IMR-90 (cell line): ENCODE measurements at regions not wholly inside any gene's neighbourhood (a gene's known extent, or its start where the extent isn't known, plus 50 kb on each side); places are given as distances from the start of the nearest gene placed in this dataset.
A peak's percentile ranks its signal among the peaks of the same experiment; 100 is the strongest.

ENCODE experiments used
- ATAC-seq: fragments of 200-7000 bp; cut with Tn5 transposase; 2 replicates; pipeline ENCODE4 v1.9.1; 2020; ENCODE audit warnings: low read depth, mild to moderate bottlenecking, moderate library complexity
- BruUV-seq: library from RNA; stranded (reverse); fragments of 400-500 nt; replicated peaks from 2 replicates; lab custom pipeline; 2021; lab: Mats Ljungman, UMichigan
- CTCF ChIA-PET: fragments of 300-600 bp; formaldehyde crosslinking; extraction: SDS; loops from one replicate; lab custom pipeline; 2021; ENCODE audit warnings: antibody characterized with exemption; lab: Yijun Ruan, JAX
- POLR2A ChIA-PET: fragments of 300-600 bp; sonication (Branson Sonifier 250); formaldehyde crosslinking; loops from one replicate; lab custom pipeline; 2022; ENCODE audit warnings: antibody characterized with exemption; ENCODE audit not compliant: unreplicated experiment; lab: Charles Lee
- DNase-seq: peaks from one replicate; pipeline ENCODE4 v3.0.0; 2013
- H2AFZ ChIP-seq: replicated peaks from 2 replicates; pipeline ENCODE3; 2013; ENCODE audit warnings: low read length, mild to moderate bottlenecking; ENCODE audit not compliant: poor library complexity
- H2AK5ac ChIP-seq: 2 replicates; pipeline ENCODE4 v1.6.1; 2013; ENCODE audit warnings: low read depth, low read length, inconsistent platforms
- H2AK9ac ChIP-seq: replicated peaks from 2 replicates; pipeline ENCODE3; 2013; ENCODE audit warnings: mild to moderate bottlenecking, low read depth, low read length, moderate library complexity; ENCODE audit not compliant: poor library complexity
- H2BK120ac ChIP-seq: 2 replicates; pipeline ENCODE4 v1.6.1; 2013; ENCODE audit warnings: low read depth, low read length, inconsistent platforms
- H2BK15ac ChIP-seq: 3 replicates; pipeline ENCODE4 v1.6.1; 2013; ENCODE audit warnings: low read depth, low read length, inconsistent platforms
- H2BK20ac ChIP-seq: 2 replicates; pipeline ENCODE4 v1.6.1; 2013; ENCODE audit warnings: low read depth, mild to moderate bottlenecking, inconsistent platforms, low read length, moderate library complexity
- H2BK5ac ChIP-seq: 2 replicates; pipeline ENCODE4 v1.6.1; 2013; ENCODE audit warnings: mild to moderate bottlenecking, low read depth, low read length, inconsistent platforms; ENCODE audit not compliant: poor library complexity, severe bottlenecking
- H3K14ac ChIP-seq: replicated peaks from 2 replicates; pipeline ENCODE4 v1.6.1; 2013; ENCODE audit warnings: low read depth, low read length, inconsistent platforms
- H3K18ac ChIP-seq: 2 replicates; pipeline ENCODE4 v1.6.1; 2013; ENCODE audit warnings: low read depth, low read length, control low read depth
- H3K23ac ChIP-seq: 2 replicates; pipeline ENCODE4 v1.6.1; 2013; ENCODE audit warnings: low read depth, low read length, inconsistent platforms
- H3K27ac ChIP-seq: 2 replicates; pipeline ENCODE4 v1.5.1; 2013; ENCODE audit warnings: mild to moderate bottlenecking, control low read depth, low read length; ENCODE audit not compliant: insufficient read depth
- H3K27me3 ChIP-seq: 2 replicates; pipeline ENCODE4 v1.6.1; 2013; ENCODE audit warnings: low read length; ENCODE audit not compliant: control insufficient read depth, insufficient read depth
- H3K36me3 ChIP-seq: 2 replicates; pipeline ENCODE4 v1.6.1; 2013; ENCODE audit warnings: low read length, mixed read lengths; ENCODE audit not compliant: control insufficient read depth, insufficient read depth
- H3K4ac ChIP-seq: 2 replicates; pipeline ENCODE4 v1.6.1; 2013; ENCODE audit warnings: low read depth, low read length, inconsistent platforms
- H3K4me1 ChIP-seq: 2 replicates; pipeline ENCODE4 v1.6.1; 2013; ENCODE audit warnings: low read length, mixed read lengths; ENCODE audit not compliant: control insufficient read depth, insufficient read depth
- H3K4me2 ChIP-seq: 2 replicates; pipeline ENCODE4 v1.6.1; 2013; ENCODE audit warnings: low read depth, mild to moderate bottlenecking, control low read depth, low read length, moderate library complexity
- H3K4me3 ChIP-seq: 2 replicates; pipeline ENCODE4 v1.5.1; 2013; ENCODE audit warnings: low read depth, mild to moderate bottlenecking, control low read depth, low read length, moderate library complexity; ENCODE audit not compliant: insufficient read depth
- H3K56ac ChIP-seq: 2 replicates; pipeline ENCODE4 v1.6.1; 2013; ENCODE audit warnings: low read length, inconsistent platforms; ENCODE audit not compliant: insufficient read depth; ENCODE audit errors: extremely low read depth
- H3K79me1 ChIP-seq, 2 experiments: 2 replicates each; pipeline ENCODE4 v1.6.1; 2013; ENCODE audit warnings: low read length in 2 of 2, inconsistent platforms in 1 of 2, low read depth in 1 of 2
- H3K9ac ChIP-seq: 2 replicates; pipeline ENCODE4 v1.6.1; 2013; ENCODE audit warnings: low read depth, low read length, control low read depth
- H3K9me1 ChIP-seq: 2 replicates; pipeline ENCODE4 v1.6.1; 2013; ENCODE audit warnings: low read length, inconsistent platforms; ENCODE audit not compliant: insufficient read depth
- H3K9me3 ChIP-seq: 2 replicates; pipeline ENCODE4 v1.6.1; 2013; ENCODE audit warnings: low read length; ENCODE audit not compliant: control insufficient read depth, insufficient read depth
- H4K20me1 ChIP-seq: 2 replicates; pipeline ENCODE4 v1.6.1; 2013; ENCODE audit warnings: low read length, inconsistent platforms; ENCODE audit not compliant: insufficient read depth
- H4K5ac ChIP-seq: 2 replicates; pipeline ENCODE4 v1.6.1; 2013; ENCODE audit warnings: mild to moderate bottlenecking, low read depth, low read length, control low read depth
- H4K8ac ChIP-seq, 2 experiments: 2 replicates each; pipeline ENCODE4 v1.6.1; 2013; ENCODE audit warnings: low read depth in 2 of 2, low read length in 2 of 2, control low read depth in 1 of 2, inconsistent platforms in 1 of 2
- H4K91ac ChIP-seq: 2 replicates; pipeline ENCODE4 v1.6.1; 2013; ENCODE audit warnings: low read depth, low read length, inconsistent platforms; ENCODE audit not compliant: insufficient read depth
- BHLHE40 ChIP-seq: fragments of 150-350 bp; IDR thresholded peaks from 2 replicates; pipeline ENCODE4 v1.6.1; 2016; ENCODE audit warnings: mild to moderate bottlenecking, low read depth, low read length
- CHD1 ChIP-seq: IDR thresholded peaks from 2 replicates; pipeline ENCODE4 v1.6.1; 2012; ENCODE audit warnings: low read depth, low read length, improper control_type of control experiment
- CTCF ChIP-seq: conservative IDR thresholded peaks from 2 replicates; pipeline ENCODE4 v1.5.1; 2012; ENCODE audit warnings: mild to moderate bottlenecking, low read depth, low read length, improper control_type of control experiment
- ELK1 ChIP-seq: fragments of 150-350 bp; IDR thresholded peaks from 2 replicates; pipeline ENCODE4 v1.6.1; 2016; ENCODE audit warnings: low read depth, mild to moderate bottlenecking, low read length, moderate library complexity, borderline replicate concordance
- MAZ ChIP-seq: IDR thresholded peaks from 2 replicates; pipeline ENCODE4 v1.6.1; 2012; ENCODE audit warnings: low read depth, mild to moderate bottlenecking, low read length, improper control_type of control experiment, moderate library complexity, borderline replicate concordance
- NFE2L2 ChIP-seq: fragments of 150-350 bp; IDR thresholded peaks from 2 replicates; pipeline ENCODE4 v1.6.1; 2016; ENCODE audit warnings: low read depth, mild to moderate bottlenecking, low read length
- POLR2A ChIP-seq: IDR thresholded peaks from 2 replicates; pipeline ENCODE4 v1.6.1; 2012; ENCODE audit warnings: mild to moderate bottlenecking, low read depth, low read length
- RAD21 ChIP-seq: IDR thresholded peaks from 2 replicates; pipeline ENCODE4 v1.6.1; 2012; ENCODE audit warnings: low read length, improper control_type of control experiment
- RCOR1 ChIP-seq: IDR thresholded peaks from 2 replicates; pipeline ENCODE4 v1.6.1; 2012; ENCODE audit warnings: mild to moderate bottlenecking, low read length, improper control_type of control experiment; ENCODE audit not compliant: insufficient replicate concordance
- RFX5 ChIP-seq: IDR thresholded peaks from 2 replicates; pipeline ENCODE4 v1.8.0; 2012; ENCODE audit warnings: low read depth, mild to moderate bottlenecking, low read length, moderate library complexity
- SMC3 ChIP-seq: fragments of 150-350 bp; IDR thresholded peaks from 2 replicates; pipeline ENCODE4 v1.6.1; 2016; ENCODE audit warnings: low read depth, mild to moderate bottlenecking, antibody characterized with exemption, low read length, moderate library complexity
- USF2 ChIP-seq: fragments of 150-350 bp; IDR thresholded peaks from 2 replicates; pipeline ENCODE4 v1.6.1; 2017; ENCODE audit warnings: mild to moderate bottlenecking, antibody characterized with exemption, low read length, low read depth
- WGBS, 2 experiments: methylation state at CpG; one replicate each; pipeline versions ENCODE4 v1.1.5 to v1.1.7; 2013; ENCODE audit warnings: missing lambda C conversion rate in 2 of 2; ENCODE audit not compliant: insufficient read length in 1 of 2; ENCODE audit errors: extremely low coverage in 2 of 2; 5-methylcytosine and 5-hydroxymethylcytosine counted together
- dilution Hi-C: fragments of 300-500 bp; cut with HindIII; formaldehyde crosslinking; loops from one replicate; pipeline ENCODE4 v1.14.3; 2018; ENCODE audit warnings: low sequenced_read_pairs; ENCODE audit not compliant: unreplicated experiment
- in situ Hi-C: fragments of 300-500 bp; cut with MboI; formaldehyde crosslinking; loops from 3 replicates; pipeline ENCODE4 v1.14.3; 2019; ENCODE audit warnings: low sequenced_read_pairs, inconsistent platforms, mixed read lengths
- intact Hi-C: fragments of 100-400 bp; cut with micrococcal nuclease; formaldehyde crosslinking; loops from 2 replicates; pipeline ENCODE4 v1.10.0; 2022

GRCh38 chr15:85865070-85865684, 70.5 kb upstream of the KLHL25 start:
- Histone ChIP-seq H2AK5ac (no peak overlapping the region), H3K56ac (no peak overlapping the region), H3K9me3 (no peaks in the 10 kb centered on the region), H4K8ac (no peak overlapping the region), H4K5ac (no peak overlapping the region), H3K27ac (no peak overlapping the region), H3K4ac (no peak overlapping the region), H2AFZ (no peak overlapping the region), H4K91ac (no peak overlapping the region), H3K14ac (no peak overlapping the region), H2BK120ac (no peak overlapping the region), H3K23ac (no peak overlapping the region), H2AK9ac (no peak overlapping the region), H3K18ac (no peak overlapping the region), H3K4me1 (no peaks in the 10 kb centered on the region), H3K4me3 (no peak overlapping the region), H2BK5ac (no peak overlapping the region), H3K9me1 (no peaks in the 10 kb centered on the region), H3K36me3 (no peaks in the 10 kb centered on the region), H3K4me2 (no peak overlapping the region), H3K79me1 (no peaks in the 10 kb centered on the region), H4K20me1 (no peaks in the 10 kb centered on the region), H3K27me3 (peaks cover 5% of the 10 kb centered on the region), H3K9ac (no peak overlapping the region), H2BK20ac (no peak overlapping the region), H2BK15ac (no peak overlapping the region)
- ATAC-seq (peak; percentile 83), DNase-seq (peak; percentile 48)
- intact Hi-C loops, result loop anchor here (10.0 kb wide), 1 partner anchor 1740 kb away; no protein-coding TSS in a partner anchor
- no TSS peak for BruUV-seq
- POLR2A ChIA-PET, result no interaction called here
- in situ Hi-C loops, result no loop called here
- TF ChIP-seq NFE2L2 (no peak), MAZ (no peak), BHLHE40 (no peak), USF2 (no peak), RFX5 (no peak), RCOR1 (no peak), SMC3 (peak; percentile 53), RAD21 (peak; percentile 81), CTCF (peak; percentile 69), POLR2A (no peak), ELK1 (no peak), CHD1 (no peak)
- no CpG with 5 or more reads among the region's 6 CpGs for whole genome bisulfite sequencing, 2 experiments
- dilution Hi-C loops, result no loop called here
- CTCF ChIA-PET, result no interaction called here
